ENCODE measurements at regions not wholly inside any gene's neighbourhood (a gene's known extent, or its start where the extent isn't known, plus 50 kb on each side); places are given as distances from the start of the nearest gene placed in this dataset.

GRCh38 chr9:124179196-124180071 lies 78.3 kb upstream of the NEK6 start:
- H3K9me3 ChIP-seq (ENCODE audit: insufficient read depth, low read depth, low read length) = no peaks in the 10 kb centered on the region
- DNase-seq (ENCODE audit: low read depth) (no peak), FAIRE-seq (no peak)

GRCh38 chr9:124180557-124180956 lies 77.2 kb upstream of the NEK6 start:
- Histone ChIP-seq H4K20me1 (ENCODE audit: insufficient read depth, low read length) (no peaks in the 10 kb centered on the region), H3K9ac (ENCODE audit: low read length) (no peak overlapping the region), H3K9me3 (ENCODE audit: insufficient read depth, low read depth, low read length) (no peaks in the 10 kb centered on the region), H3K4me3 (ENCODE audit: insufficient read depth, low read depth, low read length) (no peak overlapping the region), H3K4me2 (ENCODE audit: low read length) (no peak overlapping the region), H2AFZ (ENCODE audit: low read depth, low read length) (no peak overlapping the region), H3K79me2 (ENCODE audit: insufficient read depth, low read length) (no peaks in the 10 kb centered on the region), H3K27me3 (ENCODE audit: insufficient read depth, low read length) (peaks cover 16% of the 10 kb centered on the region), H3K36me3 (ENCODE audit: insufficient read depth, low read length) (no peaks in the 10 kb centered on the region), H3K27ac (ENCODE audit: low read depth, low read length) (no peak overlapping the region), H3K4me1 (ENCODE audit: insufficient read depth, low read length) (no peaks in the 10 kb centered on the region)
- Mint-ChIP-seq H3K9me3 (ENCODE audit: unreplicated experiment) (no peaks in the 10 kb centered on the region), H3K27me3 (ENCODE audit: low read depth, unreplicated experiment) (peaks cover 30% of the 10 kb centered on the region), H3K4me3 (ENCODE audit: unreplicated experiment) (no peak overlapping the region), H3K27ac (ENCODE audit: unreplicated experiment) (no peak overlapping the region), H3K36me3 (ENCODE audit: low read depth, unreplicated experiment) (peaks cover 1% of the 10 kb centered on the region), H3K4me1 (ENCODE audit: low read depth, unreplicated experiment) (no peaks in the 10 kb centered on the region)
- no peak for TF ChIP-seq EZH2 (IDR thresholded peaks at IDR 0.05; ENCODE audit: insufficient read depth, low read length)
- no peak for TF ChIP-seq CTCF (IDR thresholded peaks at IDR 0.05; ENCODE audit: insufficient read depth, low read depth, low read length)
- FAIRE-seq (no peak), DNase-seq (ENCODE audit: low read depth) (peak; percentile 12)

More at GRCh38 chr9:124179196-124180071, 78.3 kb upstream of the NEK6 start:
- H3K9ac ChIP-seq (ENCODE audit: low read length) = no peak overlapping the region
- no peak overlapping the region for H3K27ac ChIP-seq (ENCODE audit: low read depth, low read length)
- H3K27me3 ChIP-seq (ENCODE audit: insufficient read depth, low read length) = peaks cover 14% of the 10 kb centered on the region
- no peak overlapping the region for H3K4me2 ChIP-seq (ENCODE audit: low read length)
- no peaks in the 10 kb centered on the region for H4K20me1 ChIP-seq (ENCODE audit: insufficient read depth, low read length)
- Mint-ChIP-seq H3K4me1 (ENCODE audit: low read depth, unreplicated experiment) (no peaks in the 10 kb centered on the region), H3K9me3 (ENCODE audit: unreplicated experiment) (no peaks in the 10 kb centered on the region), H3K27me3 (ENCODE audit: low read depth, unreplicated experiment) (peaks cover 22% of the 10 kb centered on the region), H3K36me3 (ENCODE audit: low read depth, unreplicated experiment) (peaks cover 1% of the 10 kb centered on the region), H3K4me3 (ENCODE audit: unreplicated experiment) (no peak overlapping the region), H3K27ac (ENCODE audit: unreplicated experiment) (no peak overlapping the region)
- H3K4me1 ChIP-seq (ENCODE audit: insufficient read depth, low read length) = no peaks in the 10 kb centered on the region
- no peak overlapping the region for H2AFZ ChIP-seq (ENCODE audit: low read depth, low read length)
- H3K36me3 ChIP-seq (ENCODE audit: insufficient read depth, low read length) = no peaks in the 10 kb centered on the region
- H3K79me2 ChIP-seq (ENCODE audit: insufficient read depth, low read length) = no peaks in the 10 kb centered on the region
- TF ChIP-seq EZH2 (IDR thresholded peaks at IDR 0.05; ENCODE audit: insufficient read depth, low read length) (no peak), CTCF (IDR thresholded peaks at IDR 0.05; ENCODE audit: insufficient read depth, low read depth, low read length) (no peak)
- H3K4me3 ChIP-seq (ENCODE audit: insufficient read depth, low read depth, low read length) = no peak overlapping the region

- no peak for TF ChIP-seq EZH2 (IDR thresholded peaks at IDR 0.05; ENCODE audit: insufficient read depth, low read length)
- TF ChIP-seq CTCF (IDR thresholded peaks at IDR 0.05; ENCODE audit: insufficient read depth, low read depth, low read length) = no peak
- H3K27me3 Mint-ChIP-seq (ENCODE audit: low read depth, unreplicated experiment) = peaks cover 35% of the 10 kb centered on the region
- Histone ChIP-seq H3K36me3 (ENCODE audit: insufficient read depth, low read length) (no peaks in the 10 kb centered on the region), H3K79me2 (ENCODE audit: insufficient read depth, low read length) (no peaks in the 10 kb centered on the region), H3K9me3 (ENCODE audit: insufficient read depth, low read depth, low read length) (no peaks in the 10 kb centered on the region), H3K4me3 (ENCODE audit: insufficient read depth, low read depth, low read length) (no peak overlapping the region), H3K27me3 (ENCODE audit: insufficient read depth, low read length) (peaks cover 16% of the 10 kb centered on the region), H3K9ac (ENCODE audit: low read length) (no peak overlapping the region), H3K4me1 (ENCODE audit: insufficient read depth, low read length) (no peaks in the 10 kb centered on the region), H3K4me2 (ENCODE audit: low read length) (no peak overlapping the region), H3K27ac (ENCODE audit: low read depth, low read length) (no peak overlapping the region), H4K20me1 (ENCODE audit: insufficient read depth, low read length) (no peaks in the 10 kb centered on the region), H2AFZ (ENCODE audit: low read depth, low read length) (no peak overlapping the region)
- no peak overlapping the region for H3K4me3 Mint-ChIP-seq (ENCODE audit: unreplicated experiment)
- H3K4me1 Mint-ChIP-seq (ENCODE audit: low read depth, unreplicated experiment) = no peaks in the 10 kb centered on the region
- DNase-seq (ENCODE audit: low read depth) = no peak
- FAIRE-seq = no peak
- H3K27ac Mint-ChIP-seq (ENCODE audit: unreplicated experiment) = no peak overlapping the region
- H3K36me3 Mint-ChIP-seq (ENCODE audit: low read depth, unreplicated experiment) = peaks cover 1% of the 10 kb centered on the region
- peaks cover 1% of the 10 kb centered on the region for H3K9me3 Mint-ChIP-seq (ENCODE audit: unreplicated experiment)
These were observed 75.0 kb upstream of the NEK6 start for GRCh38 chr9:124182741-124183140.
